ENCODE measurements at regions not wholly inside any gene's neighbourhood (a gene's known extent, or its start where the extent isn't known, plus 50 kb on each side); places are given as distances from the start of the nearest gene placed in this dataset.

GRCh38 chr3:110647586-110647985 is 424.0 kb upstream of the NECTIN3 start (continued):
- TF ChIP-seq PRDM15 (CRISPR knock-in tag; IDR thresholded peaks at IDR 0.05), result no peak
- no peak for TF ChIP-seq RUNX3 (IDR thresholded peaks at IDR 0.05; ENCODE audit: low read length)
- TF ChIP-seq TBL1XR1 (IDR thresholded peaks at IDR 0.05; ENCODE audit: low read depth, low read length), result no peak
- TF ChIP-seq ATF7 (IDR thresholded peaks at IDR 0.05; ENCODE audit: low read depth), result no peak
- TF ChIP-seq GATAD2B (conservative IDR thresholded peaks at IDR 0.05; ENCODE audit: low read depth), result no peak

GRCh38 chr3:110650741-110651140 is 420.9 kb upstream of the NECTIN3 start:
- Histone ChIP-seq H4K20me1 (ENCODE audit: control insufficient read depth, insufficient read depth) (no peaks in the 10 kb centered on the region), H3K4me1 (ENCODE audit: control insufficient read depth, insufficient read depth, low read length) (no peaks in the 10 kb centered on the region), H2AFZ (ENCODE audit: control insufficient read depth, low read depth, low read length) (no peak overlapping the region), H3K27ac (ENCODE audit: control insufficient read depth, insufficient read depth) (no peak overlapping the region), H3K4me3 (no peak overlapping the region), H3K27me3 (replicated peaks in 1 of 2; ENCODE audit: control insufficient read depth in 2 of 2, insufficient read depth in 2 of 2, low read length in 1 of 2) (no peaks in the 10 kb centered on the region), H3K79me2 (ENCODE audit: control insufficient read depth, insufficient read depth, low read length) (no peaks in the 10 kb centered on the region), H3K36me3 (ENCODE audit: control insufficient read depth in 2 of 2, insufficient read depth in 2 of 2, low read length in 1 of 2) (no peaks in the 10 kb centered on the region), H3K4me2 (ENCODE audit: control insufficient read depth, insufficient read depth) (no peak overlapping the region), H3K9ac (ENCODE audit: control insufficient read depth, insufficient read depth, low read length) (no peak overlapping the region), H3K9me3 (replicated peaks; ENCODE audit: control insufficient read depth, insufficient read depth, low read length) (no peaks in the 10 kb centered on the region)
- ChIA-PET CTCF (no interaction called here), SMC1A (ENCODE audit: uncharacterized antibody, unreplicated experiment) (no interaction called here), POLR2A (no interaction called here), RAD21 (ENCODE audit: unreplicated experiment) (no interaction called here)
- ATAC-seq (no peak), FAIRE-seq (no peak), DNase-seq (ENCODE audit: low read depth, low spot score) (no peak)
- no TSS peak for BruUV-seq (replicated peaks)
- WGBS (ENCODE audit: insufficient coverage, insufficient replicate concordance, low lambda C conversion rate, missing lambda C conversion rate), result 28% methylated on average over 1 of the region's 1 CpG
- intact Hi-C loops (cut with micrococcal nuclease; ENCODE audit: unreplicated experiment), result no loop called here
- in situ Hi-C loops (cut with MboI), result no loop called here
- no peak for TF ChIP-seq DPF2 (IDR thresholded peaks at IDR 0.05)
- no peak for TF ChIP-seq BRCA1 (IDR thresholded peaks at IDR 0.05; ENCODE audit: low read depth, low read length)
- TF ChIP-seq KLF5 (IDR thresholded peaks at IDR 0.05; ENCODE audit: partially characterized antibody), result no peak
- no peak for TF ChIP-seq ZSCAN29 (IDR thresholded peaks at IDR 0.05)
- TF ChIP-seq ETV6 (conservative IDR thresholded peaks at IDR 0.05 in 1 of 2, IDR thresholded peaks at IDR 0.05 in 1 of 2; ENCODE audit: borderline replicate concordance in 1 of 2, low read depth in 1 of 2), result no peak
- no peak for TF ChIP-seq FOXM1 (IDR thresholded peaks at IDR 0.05; ENCODE audit: low read depth, low read length)
- no peak for TF ChIP-seq ESRRA (IDR thresholded peaks at IDR 0.05; ENCODE audit: low read length)
- no peak for TF ChIP-seq NR2C2 (IDR thresholded peaks at IDR 0.05; ENCODE audit: borderline replicate concordance, control insufficient read depth, insufficient read length, low read depth)
- no peak for TF ChIP-seq ZBED1 (IDR thresholded peaks at IDR 0.05; ENCODE audit: borderline replicate concordance)
- no peak for TF ChIP-seq SREBF1 (IDR thresholded peaks at IDR 0.05; ENCODE audit: low read length)
- TF ChIP-seq, protein P1, sequence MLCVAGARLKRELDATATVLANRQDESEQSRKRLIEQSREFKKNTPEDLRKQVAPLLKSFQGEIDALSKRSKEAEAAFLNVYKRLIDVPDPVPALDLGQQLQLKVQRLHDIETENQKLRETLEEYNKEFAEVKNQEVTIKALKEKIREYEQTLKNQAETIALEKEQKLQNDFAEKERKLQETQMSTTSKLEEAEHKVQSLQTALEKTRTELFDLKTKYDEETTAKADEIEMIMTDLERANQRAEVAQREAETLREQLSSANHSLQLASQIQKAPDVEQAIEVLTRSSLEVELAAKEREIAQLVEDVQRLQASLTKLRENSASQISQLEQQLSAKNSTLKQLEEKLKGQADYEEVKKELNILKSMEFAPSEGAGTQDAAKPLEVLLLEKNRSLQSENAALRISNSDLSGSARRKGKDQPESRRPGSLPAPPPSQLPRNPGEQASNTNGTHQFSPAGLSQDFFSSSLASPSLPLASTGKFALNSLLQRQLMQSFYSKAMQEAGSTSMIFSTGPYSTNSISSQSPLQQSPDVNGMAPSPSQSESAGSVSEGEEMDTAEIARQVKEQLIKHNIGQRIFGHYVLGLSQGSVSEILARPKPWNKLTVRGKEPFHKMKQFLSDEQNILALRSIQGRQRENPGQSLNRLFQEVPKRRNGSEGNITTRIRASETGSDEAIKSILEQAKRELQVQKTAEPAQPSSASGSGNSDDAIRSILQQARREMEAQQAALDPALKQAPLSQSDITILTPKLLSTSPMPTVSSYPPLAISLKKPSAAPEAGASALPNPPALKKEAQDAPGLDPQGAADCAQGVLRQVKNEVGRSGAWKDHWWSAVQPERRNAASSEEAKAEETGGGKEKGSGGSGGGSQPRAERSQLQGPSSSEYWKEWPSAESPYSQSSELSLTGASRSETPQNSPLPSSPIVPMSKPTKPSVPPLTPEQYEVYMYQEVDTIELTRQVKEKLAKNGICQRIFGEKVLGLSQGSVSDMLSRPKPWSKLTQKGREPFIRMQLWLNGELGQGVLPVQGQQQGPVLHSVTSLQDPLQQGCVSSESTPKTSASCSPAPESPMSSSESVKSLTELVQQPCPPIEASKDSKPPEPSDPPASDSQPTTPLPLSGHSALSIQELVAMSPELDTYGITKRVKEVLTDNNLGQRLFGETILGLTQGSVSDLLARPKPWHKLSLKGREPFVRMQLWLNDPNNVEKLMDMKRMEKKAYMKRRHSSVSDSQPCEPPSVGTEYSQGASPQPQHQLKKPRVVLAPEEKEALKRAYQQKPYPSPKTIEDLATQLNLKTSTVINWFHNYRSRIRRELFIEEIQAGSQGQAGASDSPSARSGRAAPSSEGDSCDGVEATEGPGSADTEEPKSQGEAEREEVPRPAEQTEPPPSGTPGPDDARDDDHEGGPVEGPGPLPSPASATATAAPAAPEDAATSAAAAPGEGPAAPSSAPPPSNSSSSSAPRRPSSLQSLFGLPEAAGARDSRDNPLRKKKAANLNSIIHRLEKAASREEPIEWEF (IDR thresholded peaks at IDR 0.05; ENCODE audit: insufficient replicate concordance, low read depth, low read length), result no peak

Measured in GM12878 (cell line).